ENCODE measurements at regions not wholly inside any gene's neighbourhood (a gene's known extent, or its start where the extent isn't known, plus 50 kb on each side); places are given as distances from the start of the nearest gene placed in this dataset.

- Histone ChIP-seq H3K36me3 (ENCODE audit: low read depth, missing control alignments) (no peaks in the 10 kb centered on the region), H3K27me3 (no peaks in the 10 kb centered on the region), H3K4me1 (no peaks in the 10 kb centered on the region), H3K27ac (no peak overlapping the region), H3K9me3 (no peaks in the 10 kb centered on the region), H3K4me3 (no peak overlapping the region)
- intact Hi-C loops (cut with DNase I; ENCODE audit: low total_unique reads) = no loop called here
- TF ChIP-seq POLR2A (IDR thresholded peaks at IDR 0.05) (no peak), CTCF (IDR thresholded peaks at IDR 0.05) (no peak)
- no peak for DNase-seq
- WGBS, 2 donors = 86 to 97% methylated on average over 7 to 12 of the region's 12 CpGs
These were observed 191.9 kb downstream of the OLFM1 start for GRCh38 chr9:135279385-135279784.

- Histone ChIP-seq H3K9me3 (no peaks in the 10 kb centered on the region), H3K27me3 (no peaks in the 10 kb centered on the region), H3K4me1 (no peaks in the 10 kb centered on the region), H3K4me3 (no peak overlapping the region), H3K27ac (no peak overlapping the region), H3K36me3 (ENCODE audit: low read depth, missing control alignments) (no peaks in the 10 kb centered on the region)
- no peak for DNase-seq
- intact Hi-C loops (cut with DNase I; ENCODE audit: low total_unique reads) = no loop called here
- 95 to 96% methylated on average over 17 to 23 of the region's 23 CpGs for WGBS, 2 donors
- TF ChIP-seq CTCF (IDR thresholded peaks at IDR 0.05) (no peak), POLR2A (IDR thresholded peaks at IDR 0.05) (no peak)
These were observed 192.4 kb downstream of the OLFM1 start for GRCh38 chr9:135279834-135280393.

- no peak for TF ChIP-seq POLR2A (IDR thresholded peaks at IDR 0.05)
- TF ChIP-seq CTCF (IDR thresholded peaks at IDR 0.05) = no peak
- Histone ChIP-seq H3K27ac (no peak overlapping the region), H3K9me3 (no peaks in the 10 kb centered on the region), H3K4me1 (no peaks in the 10 kb centered on the region), H3K4me3 (no peak overlapping the region), H3K27me3 (no peaks in the 10 kb centered on the region), H3K36me3 (ENCODE audit: low read depth, missing control alignments) (no peaks in the 10 kb centered on the region)
- intact Hi-C loops (cut with DNase I; ENCODE audit: low total_unique reads) = no loop called here
- DNase-seq = no peak
- WGBS, 2 donors = 89 to 92% methylated on average over 10 to 12 of the region's 12 CpGs
These were observed 193.2 kb downstream of the OLFM1 start for GRCh38 chr9:135280666-135281065.

- Histone ChIP-seq H3K4me3 (no peak overlapping the region), H3K9me3 (no peaks in the 10 kb centered on the region), H3K27ac (no peak overlapping the region), H3K4me1 (no peaks in the 10 kb centered on the region), H3K36me3 (ENCODE audit: low read depth, missing control alignments) (no peaks in the 10 kb centered on the region), H3K27me3 (no peaks in the 10 kb centered on the region)
- intact Hi-C loops (cut with DNase I; ENCODE audit: low total_unique reads) = no loop called here
- 80 to 84% methylated on average over 1 to 8 of the region's 8 CpGs for WGBS, 2 donors
- no peak for TF ChIP-seq CTCF (IDR thresholded peaks at IDR 0.05)
- TF ChIP-seq POLR2A (IDR thresholded peaks at IDR 0.05) = no peak
- no peak for DNase-seq
These were observed 193.7 kb downstream of the OLFM1 start for GRCh38 chr9:135281151-135281550.
